GM21723 (cell line): ENCODE measurements at regions not wholly inside any gene's neighbourhood (a gene's known extent, or its start where the extent isn't known, plus 50 kb on each side); places are given as distances from the start of the nearest gene placed in this dataset.
"Not testable (repeated sequence)": the region's sequence is repeated elsewhere in the genome, so short reads cannot be mapped to it uniquely, and the experiment has no call there.

Experiments used
- ATAC-seq: cut with Tn5 transposase; IDR thresholded peaks from one replicate; pipeline ENCODE4 v1.9.1; 2021; ENCODE audit warnings: mild to moderate bottlenecking, moderate library complexity; ENCODE audit not compliant: unreplicated experiment

GRCh38 chr18:42378854-42379253 lies 423.8 kb downstream of the PIK3C3 start:
- not testable (repeated sequence) for ATAC-seq

GRCh38 chr18:42381236-42381635 lies 426.2 kb downstream of the PIK3C3 start:
- not testable (repeated sequence) for ATAC-seq

GRCh38 chr18:42392416-42392815 lies 437.4 kb downstream of the PIK3C3 start:
- ATAC-seq = no peak

GRCh38 chr18:42392926-42393325 lies 437.9 kb downstream of the PIK3C3 start:
- ATAC-seq = no peak

- ATAC-seq = no peak
These were observed 439.2 kb downstream of the PIK3C3 start for GRCh38 chr18:42394238-42394637.

- ATAC-seq = no peak
These were observed 446.2 kb downstream of the PIK3C3 start for GRCh38 chr18:42401131-42401673.

- no peak for ATAC-seq
These were observed 449.1 kb downstream of the PIK3C3 start for GRCh38 chr18:42404151-42404550.

GRCh38 chr18:42409005-42409404 lies 454.0 kb downstream of the PIK3C3 start:
- no peak for ATAC-seq

GRCh38 chr18:42412281-42412680 lies 457.2 kb downstream of the PIK3C3 start:
- no peak for ATAC-seq

- ATAC-seq = no peak
These were observed 457.9 kb downstream of the PIK3C3 start for GRCh38 chr18:42412896-42413295.

GRCh38 chr18:42413870-42414269 lies 458.8 kb downstream of the PIK3C3 start:
- ATAC-seq = no peak

- ATAC-seq = no peak
These were observed 459.9 kb downstream of the PIK3C3 start for GRCh38 chr18:42414756-42415454.

GRCh38 chr18:42417189-42417588 lies 462.2 kb downstream of the PIK3C3 start:
- ATAC-seq = no peak

- ATAC-seq = no peak
These were observed 463.1 kb downstream of the PIK3C3 start for GRCh38 chr18:42418121-42418520.

GRCh38 chr18:42425025-42425424 lies 470.0 kb downstream of the PIK3C3 start:
- no peak for ATAC-seq

- no peak for ATAC-seq
These were observed 471.5 kb downstream of the PIK3C3 start for GRCh38 chr18:42426496-42427015.

GRCh38 chr18:42429196-42429595 lies 474.2 kb downstream of the PIK3C3 start:
- ATAC-seq = no peak

GRCh38 chr18:42436222-42436765 lies 481.3 kb downstream of the PIK3C3 start:
- ATAC-seq = no peak

- ATAC-seq = no peak
These were observed 482.0 kb downstream of the PIK3C3 start for GRCh38 chr18:42437001-42437400.

- no peak for ATAC-seq
These were observed 482.6 kb downstream of the PIK3C3 start for GRCh38 chr18:42437646-42438045.

- no peak for ATAC-seq
These were observed 487.6 kb downstream of the PIK3C3 start for GRCh38 chr18:42442656-42443055.

- no peak for ATAC-seq
These were observed 489.3 kb downstream of the PIK3C3 start for GRCh38 chr18:42444349-42444748.
